B cell (primary cell): ENCODE measurements at regions not wholly inside any gene's neighbourhood (a gene's known extent, or its start where the extent isn't known, plus 50 kb on each side); places are given as distances from the start of the nearest gene placed in this dataset.

Experiments used
- ATAC-seq: fragments of 200-7000 bp; cut with Tn5 transposase; one replicate; pipeline ENCODE4 v1.10.0; 2021; ENCODE audit warnings: low read depth, mild to moderate bottlenecking, moderate number of reproducible peaks, moderate library complexity
- CTCF ChIA-PET: fragments of 350-600 bp; sonication (Branson Sonifier 250); formaldehyde crosslinking; loops from one replicate; lab custom pipeline; 2021; ENCODE audit warnings: antibody characterized with exemption, inconsistent platforms; lab: Charles Lee
- POLR2A ChIA-PET: fragments of 350-600 bp; sonication (Branson Sonifier 250); formaldehyde crosslinking; loops from one replicate; lab custom pipeline; 2021; ENCODE audit warnings: antibody characterized with exemption; lab: Charles Lee
- DNase-seq: peaks from one replicate; pipeline ENCODE4 v3.0.0; 2013
- H2AFZ ChIP-seq: 2 replicates; pipeline ENCODE4 v1.6.1; 2012; ENCODE audit warnings: mild to moderate bottlenecking, low read depth, low read length; ENCODE audit not compliant: insufficient read depth, poor library complexity, severe bottlenecking
- H3K27ac ChIP-seq, 2 donors: 1 replicate in 1 of 2; 2 replicates in 1 of 2; pipeline ENCODE4 v1.5.1; 2012 to 2013; ENCODE audit warnings: low read length in 2 of 2, mild to moderate bottlenecking in 2 of 2, moderate library complexity in 1 of 2
- H3K27me3 ChIP-seq, 4 experiments: fragments of 200-600 bp in 1 of 4; sonication (generic) in 1 of 4; replicated peaks in 1 of 4; 1 replicate in 2 of 4; 2 replicates in 2 of 4; pipeline versions ENCODE4 v1.6.1 to v1.7.0; 2013 to 2016; ENCODE audit warnings: low read length in 3 of 4, mild to moderate bottlenecking in 2 of 4, mixed read lengths in 1 of 4, moderate library complexity in 1 of 4; ENCODE audit not compliant: insufficient read depth in 4 of 4, control insufficient read depth in 3 of 4; ENCODE audit errors: control extremely low read depth in 1 of 4
- H3K36me3 ChIP-seq, 2 experiments: replicated peaks in 1 of 2; 1 replicate in 1 of 2; 2 replicates in 1 of 2; pipeline versions ENCODE4 v1.6.1 to v1.7.1; 2013; ENCODE audit warnings: low read length in 1 of 2; ENCODE audit not compliant: insufficient read depth in 2 of 2, control insufficient read depth in 1 of 2; ENCODE audit errors: control extremely low read depth in 1 of 2, extremely low read depth in 1 of 2
- H3K4me1 ChIP-seq, 2 donors: fragments of 200-600 bp in 1 of 2; sonication (generic) in 1 of 2; 1 replicate in 1 of 2; 2 replicates in 1 of 2; pipeline versions ENCODE4 v1.5.1 to v1.6.1; 2013 to 2017; ENCODE audit warnings: low read length in 2 of 2; ENCODE audit not compliant: control insufficient read depth in 2 of 2, insufficient read depth in 2 of 2
- H3K4me2 ChIP-seq: replicated peaks from 2 replicates; pipeline ENCODE3; 2012; ENCODE audit warnings: mild to moderate bottlenecking, low read depth, low read length; ENCODE audit not compliant: poor library complexity, severe bottlenecking
- H3K4me3 ChIP-seq, 5 experiments: fragments of 200-600 bp in 1 of 5; sonication (generic) in 1 of 5; 1 replicate in 3 of 5; 2 replicates in 2 of 5; pipeline versions ENCODE4 v1.5.1 to v1.7.0; 2011 to 2016; ENCODE audit warnings: low read length in 4 of 5, mild to moderate bottlenecking in 4 of 5, low read depth in 2 of 5, control low read depth in 1 of 5, moderate library complexity in 1 of 5; ENCODE audit not compliant: insufficient read depth in 1 of 5; ENCODE audit errors: control extremely low read depth in 1 of 5, extremely low read depth in 1 of 5
- H3K79me2 ChIP-seq: fragments of 200-600 bp; sonication (generic); one replicate; pipeline ENCODE4 v1.6.0; 2016; ENCODE audit warnings: low read length; ENCODE audit not compliant: control insufficient read depth, insufficient read depth
- H3K9ac ChIP-seq: fragments of 200-600 bp; sonication (generic); 2 replicates; pipeline ENCODE4 v1.6.1; 2017; ENCODE audit warnings: mild to moderate bottlenecking, low read length, moderate library complexity
- H3K9me3 ChIP-seq, 3 donors: one replicate each; pipeline versions ENCODE4 v1.6.1 to v1.7.1; 2013; ENCODE audit warnings: low read length in 2 of 3; ENCODE audit not compliant: control insufficient read depth in 2 of 3, insufficient read depth in 1 of 3; ENCODE audit errors: control extremely low read depth in 1 of 3
- H4K20me1 ChIP-seq: 2 replicates; pipeline ENCODE4 v1.6.0; 2012; ENCODE audit warnings: mild to moderate bottlenecking, low read length; ENCODE audit not compliant: insufficient read depth, control insufficient read depth, poor library complexity, severe bottlenecking
- H3K27ac Mint-ChIP-seq: one replicate; pipeline ENCODE4 v1.8.0; 2021; ENCODE audit warnings: mixed read lengths
- H3K27me3 Mint-ChIP-seq: one replicate; pipeline ENCODE4 v1.8.0; 2021; ENCODE audit warnings: mixed read lengths
- H3K4me1 Mint-ChIP-seq: one replicate; pipeline ENCODE4 v1.8.0; 2021; ENCODE audit warnings: mixed read lengths
- H3K4me3 Mint-ChIP-seq: one replicate; pipeline ENCODE4 v1.8.0; 2021; ENCODE audit warnings: mixed read lengths
- H3K9me3 Mint-ChIP-seq: one replicate; pipeline ENCODE4 v1.8.0; 2022; ENCODE audit warnings: mixed read lengths; ENCODE audit not compliant: insufficient read depth
- EZH2 ChIP-seq: IDR thresholded peaks from 2 replicates; pipeline ENCODE4 v1.6.1; 2012; ENCODE audit warnings: borderline replicate concordance, low read depth, mild to moderate bottlenecking, moderate library complexity, low read length; ENCODE audit not compliant: insufficient read depth, poor library complexity, severe bottlenecking
- WGBS: methylation state at CpG from one replicate; pipeline ENCODE4 v1.1.5; 2013; ENCODE audit warnings: missing lambda C conversion rate; ENCODE audit not compliant: insufficient coverage; 5-methylcytosine and 5-hydroxymethylcytosine counted together
- intact Hi-C: fragments of 100-400 bp; cut with micrococcal nuclease; formaldehyde crosslinking; loops from one replicate; pipeline ENCODE4 v1.10.0; 2022
- TF ChIP-seq, protein P1 (sequence below): fragments of 200-600 bp; IDR thresholded peaks from one replicate; pipeline ENCODE4 v1.8.0; 2022; ENCODE audit warnings: antibody characterized with exemption, mild to moderate bottlenecking

DNA sequence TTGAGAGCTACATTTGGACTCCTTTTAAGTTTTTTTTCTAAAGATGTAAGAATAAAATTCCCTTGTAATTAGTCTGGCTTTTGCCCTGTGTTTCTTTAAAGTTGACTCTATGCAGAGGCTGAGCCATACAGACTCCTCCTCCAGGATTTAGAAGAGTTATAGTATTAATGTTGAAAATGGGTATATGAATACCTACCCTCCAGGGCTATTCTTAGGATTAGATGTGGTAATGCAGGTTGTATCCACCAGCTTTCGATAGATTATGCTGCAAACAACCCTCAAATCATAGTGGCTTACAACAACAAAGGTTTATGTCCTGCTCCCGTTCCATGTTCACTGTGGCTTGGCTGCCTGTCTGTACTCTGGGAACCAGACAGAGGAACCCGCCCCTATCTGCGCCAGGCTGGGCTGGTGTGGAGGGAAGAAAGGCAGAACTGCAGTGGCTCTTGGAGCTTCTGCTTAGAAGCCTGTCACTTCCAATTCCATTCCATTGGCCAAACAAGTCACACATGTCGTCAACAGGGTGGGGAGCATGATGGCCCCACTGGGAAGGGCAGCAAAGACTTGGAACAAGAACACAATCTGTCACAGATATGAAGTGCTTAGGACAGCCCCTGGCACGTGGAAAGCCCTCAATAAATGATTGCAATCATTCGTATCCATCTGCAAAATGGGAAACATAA, 290.8 kb downstream of the FOXO1 start:
- ATAC-seq = no peak
- no peak overlapping the region for H3K4me3 Mint-ChIP-seq

DNA sequence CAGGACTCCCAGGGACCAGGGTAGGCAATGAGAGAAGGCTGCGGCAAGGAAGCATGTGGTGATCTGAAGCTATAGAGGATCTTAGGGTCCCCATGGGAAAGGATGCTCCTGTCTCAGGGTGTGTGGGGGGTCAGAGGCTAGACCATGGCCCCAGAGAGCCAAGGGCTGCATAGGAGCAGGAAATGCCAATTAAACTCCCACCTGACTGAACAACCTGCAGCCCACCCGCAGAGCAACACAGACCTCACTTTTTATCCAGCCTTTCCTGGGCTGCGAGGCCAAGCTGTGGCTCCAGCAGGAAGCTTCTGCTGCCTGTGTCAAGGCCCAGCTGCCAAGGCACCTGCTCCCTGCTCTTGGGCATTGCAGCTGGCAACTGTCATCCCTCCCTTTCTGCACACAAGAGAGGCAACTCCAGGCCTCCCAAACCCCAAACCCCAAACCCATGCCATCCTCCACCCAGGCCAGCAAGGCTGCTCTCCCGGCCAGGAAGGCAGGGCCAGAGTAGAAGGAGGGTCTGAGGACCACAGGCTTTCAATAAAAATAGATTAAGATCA, 290.1 kb downstream of the FOXO1 start:
- peaks cover 34% of the 10 kb centered on the region for H3K4me1 Mint-ChIP-seq
- no peak overlapping the region for H3K4me2 ChIP-seq
- ChIA-PET CTCF (interaction anchor here (0.6 to 1.0 kb wide), 2 partner anchors 10 to 13 kb away, joined by 3 to 7 read pairs; no protein-coding TSS in a partner anchor), POLR2A (no interaction called here)
- H2AFZ ChIP-seq = no peak overlapping the region
- no peak for DNase-seq
- TF ChIP-seq, protein P1, sequence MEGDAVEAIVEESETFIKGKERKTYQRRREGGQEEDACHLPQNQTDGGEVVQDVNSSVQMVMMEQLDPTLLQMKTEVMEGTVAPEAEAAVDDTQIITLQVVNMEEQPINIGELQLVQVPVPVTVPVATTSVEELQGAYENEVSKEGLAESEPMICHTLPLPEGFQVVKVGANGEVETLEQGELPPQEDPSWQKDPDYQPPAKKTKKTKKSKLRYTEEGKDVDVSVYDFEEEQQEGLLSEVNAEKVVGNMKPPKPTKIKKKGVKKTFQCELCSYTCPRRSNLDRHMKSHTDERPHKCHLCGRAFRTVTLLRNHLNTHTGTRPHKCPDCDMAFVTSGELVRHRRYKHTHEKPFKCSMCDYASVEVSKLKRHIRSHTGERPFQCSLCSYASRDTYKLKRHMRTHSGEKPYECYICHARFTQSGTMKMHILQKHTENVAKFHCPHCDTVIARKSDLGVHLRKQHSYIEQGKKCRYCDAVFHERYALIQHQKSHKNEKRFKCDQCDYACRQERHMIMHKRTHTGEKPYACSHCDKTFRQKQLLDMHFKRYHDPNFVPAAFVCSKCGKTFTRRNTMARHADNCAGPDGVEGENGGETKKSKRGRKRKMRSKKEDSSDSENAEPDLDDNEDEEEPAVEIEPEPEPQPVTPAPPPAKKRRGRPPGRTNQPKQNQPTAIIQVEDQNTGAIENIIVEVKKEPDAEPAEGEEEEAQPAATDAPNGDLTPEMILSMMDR = no peak
- no peak for TF ChIP-seq EZH2
- no peak overlapping the region for H3K4me3 ChIP-seq
- no peaks in the 10 kb centered on the region for H4K20me1 ChIP-seq
- intact Hi-C loops = no loop called here
- peaks cover 3% of the 10 kb centered on the region for H3K9me3 Mint-ChIP-seq
- no peaks in the 10 kb centered on the region for H3K27me3 Mint-ChIP-seq
- peaks cover 0 to 17% (median 0%) of the 10 kb centered on the region in 3 donors for H3K9me3 ChIP-seq
- no peaks in the 10 kb centered on the region for H3K79me2 ChIP-seq
- H3K27me3 ChIP-seq = no peaks in the 10 kb centered on the region
- no peak overlapping the region for H3K27ac Mint-ChIP-seq
- no peaks in the 10 kb centered on the region for H3K36me3 ChIP-seq
- H3K9ac ChIP-seq = no peak overlapping the region
- no peak overlapping the region for H3K4me3 Mint-ChIP-seq
- no peak overlapping the region for H3K27ac ChIP-seq
- no peak for ATAC-seq
- WGBS = 31% methylated on average over 3 of the region's 4 CpGs
- peaks cover 9 to 23% of the 10 kb centered on the region in 2 donors for H3K4me1 ChIP-seq

More for the DNA sequence above, 290.8 kb downstream of the FOXO1 start:
- Histone ChIP-seq H3K4me3 (no peak overlapping the region), H3K27me3 (no peaks in the 10 kb centered on the region), H2AFZ (no peak overlapping the region), H3K4me2 (no peak overlapping the region), H4K20me1 (no peaks in the 10 kb centered on the region), H3K4me1 (peaks cover 15 to 30% of the 10 kb centered on the region in 2 donors), H3K79me2 (no peaks in the 10 kb centered on the region), H3K9me3 (peaks cover 0 to 17% (median 0%) of the 10 kb centered on the region in 3 donors), H3K27ac (no peak overlapping the region), H3K9ac (no peak overlapping the region), H3K36me3 (no peaks in the 10 kb centered on the region)
- CTCF ChIA-PET = interaction anchor here (0.6 to 1.0 kb wide), 3 partner anchors 9 to 54 kb away, joined by 3 to 7 read pairs (median 3); no protein-coding TSS in a partner anchor
- Mint-ChIP-seq H3K4me1 (peaks cover 38% of the 10 kb centered on the region), H3K9me3 (peaks cover 3% of the 10 kb centered on the region), H3K27me3 (no peaks in the 10 kb centered on the region), H3K27ac (no peak overlapping the region)
- WGBS = 96% methylated on average over 4 of the region's 7 CpGs
- POLR2A ChIA-PET = no interaction called here
- intact Hi-C loops = no loop called here
- DNase-seq = no peak
- no peak for TF ChIP-seq EZH2
- TF ChIP-seq, protein P1 = no peak
